WERI-Rb-1 (cell line): ENCODE measurements at regions not wholly inside any gene's neighbourhood (a gene's known extent, or its start where the extent isn't known, plus 50 kb on each side); places are given as distances from the start of the nearest gene placed in this dataset.
A peak's percentile ranks its signal among the peaks of the same experiment; 100 is the strongest.

Source experiments
- DNase-seq: peaks from one replicate; pipeline ENCODE4 v3.0.0-alpha.2; 2020
- H3K27ac ChIP-seq: fragments of 250-450 bp; sonication (Bioruptor Pico); 2 replicates; pipeline ENCODE4 v1.5.1; 2020; ENCODE audit warnings: mild to moderate bottlenecking, moderate library complexity
- H3K27me3 ChIP-seq: fragments of 250-450 bp; sonication (Bioruptor Pico); 2 replicates; pipeline ENCODE4 v1.5.1; 2021; ENCODE audit warnings: mild to moderate bottlenecking, low read depth, moderate library complexity; ENCODE audit not compliant: insufficient read depth, severe bottlenecking
- H3K36me3 ChIP-seq: fragments of 250-450 bp; sonication (Bioruptor Pico); 2 replicates; pipeline ENCODE4 v1.5.1; 2020; ENCODE audit warnings: mild to moderate bottlenecking, moderate library complexity
- H3K4me3 ChIP-seq: 2 replicates; pipeline ENCODE4 v1.5.1; 2011; ENCODE audit warnings: low read depth, mild to moderate bottlenecking, control low read depth, low read length
- H3K9me3 ChIP-seq: fragments of 250-450 bp; sonication (Bioruptor Pico); 2 replicates; pipeline ENCODE4 v1.5.1; 2021; ENCODE audit warnings: mild to moderate bottlenecking, moderate library complexity; ENCODE audit not compliant: severe bottlenecking
- TF ChIP-seq, protein P1 (sequence below): IDR thresholded peaks from 2 replicates; pipeline ENCODE4 v1.5.1; 2011; ENCODE audit warnings: low read depth, mild to moderate bottlenecking, control low read depth, inconsistent platforms, low read length

DNA sequence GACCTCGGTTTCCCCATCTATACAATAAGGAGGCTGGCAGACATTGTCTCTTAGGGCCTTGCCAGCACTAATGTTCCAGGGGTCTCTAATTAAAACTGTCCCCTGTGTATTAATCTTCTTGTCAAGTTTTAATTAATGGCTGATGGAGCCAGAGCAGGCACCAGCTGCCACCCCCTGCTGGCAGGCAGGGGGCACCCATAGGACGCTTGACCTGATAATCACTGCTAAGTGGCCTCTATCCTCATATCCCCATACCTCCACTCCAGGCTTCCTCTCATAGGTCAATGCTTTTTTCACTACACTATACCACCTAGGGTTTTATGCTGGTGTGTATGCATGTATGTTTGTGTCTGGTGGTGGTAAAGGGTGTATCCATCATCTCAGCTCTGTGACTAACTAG lies 89.4 kb downstream of the EFNB1 start:
- Histone ChIP-seq H3K36me3 (no peaks in the 10 kb centered on the region), H3K4me3 (no peak overlapping the region), H3K27ac (no peak overlapping the region), H3K27me3 (peaks cover 46% of the 10 kb centered on the region), H3K9me3 (no peaks in the 10 kb centered on the region)
- no peak for DNase-seq
- TF ChIP-seq, protein P1, sequence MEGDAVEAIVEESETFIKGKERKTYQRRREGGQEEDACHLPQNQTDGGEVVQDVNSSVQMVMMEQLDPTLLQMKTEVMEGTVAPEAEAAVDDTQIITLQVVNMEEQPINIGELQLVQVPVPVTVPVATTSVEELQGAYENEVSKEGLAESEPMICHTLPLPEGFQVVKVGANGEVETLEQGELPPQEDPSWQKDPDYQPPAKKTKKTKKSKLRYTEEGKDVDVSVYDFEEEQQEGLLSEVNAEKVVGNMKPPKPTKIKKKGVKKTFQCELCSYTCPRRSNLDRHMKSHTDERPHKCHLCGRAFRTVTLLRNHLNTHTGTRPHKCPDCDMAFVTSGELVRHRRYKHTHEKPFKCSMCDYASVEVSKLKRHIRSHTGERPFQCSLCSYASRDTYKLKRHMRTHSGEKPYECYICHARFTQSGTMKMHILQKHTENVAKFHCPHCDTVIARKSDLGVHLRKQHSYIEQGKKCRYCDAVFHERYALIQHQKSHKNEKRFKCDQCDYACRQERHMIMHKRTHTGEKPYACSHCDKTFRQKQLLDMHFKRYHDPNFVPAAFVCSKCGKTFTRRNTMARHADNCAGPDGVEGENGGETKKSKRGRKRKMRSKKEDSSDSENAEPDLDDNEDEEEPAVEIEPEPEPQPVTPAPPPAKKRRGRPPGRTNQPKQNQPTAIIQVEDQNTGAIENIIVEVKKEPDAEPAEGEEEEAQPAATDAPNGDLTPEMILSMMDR: no peak

DNA sequence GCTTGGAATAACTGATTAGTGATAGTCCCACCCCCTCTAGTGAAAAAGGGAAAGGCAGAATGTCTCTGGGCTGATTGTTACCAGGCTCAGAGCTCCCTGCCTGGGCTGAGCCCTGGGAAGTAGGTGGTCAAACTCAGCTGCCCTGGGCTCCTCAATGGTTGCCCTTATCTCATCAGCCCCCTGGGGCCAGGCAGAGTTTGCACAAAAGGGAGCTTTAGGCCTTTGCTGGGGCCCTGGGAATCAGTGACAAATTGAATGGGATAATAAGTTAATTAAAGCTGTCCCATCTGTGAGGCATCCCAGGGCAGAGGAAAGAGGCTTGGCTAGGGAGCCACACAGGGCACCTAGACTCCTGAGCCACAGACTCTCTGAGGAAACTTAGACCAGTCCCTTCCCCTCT lies 89.0 kb downstream of the EFNB1 start:
- TF ChIP-seq, protein P1: no peak
- H3K27me3 ChIP-seq: peaks cover 46% of the 10 kb centered on the region
- no peaks in the 10 kb centered on the region for H3K9me3 ChIP-seq
- H3K4me3 ChIP-seq: no peak overlapping the region
- no peaks in the 10 kb centered on the region for H3K36me3 ChIP-seq
- no peak overlapping the region for H3K27ac ChIP-seq
- DNase-seq: peak; percentile 34

DNA sequence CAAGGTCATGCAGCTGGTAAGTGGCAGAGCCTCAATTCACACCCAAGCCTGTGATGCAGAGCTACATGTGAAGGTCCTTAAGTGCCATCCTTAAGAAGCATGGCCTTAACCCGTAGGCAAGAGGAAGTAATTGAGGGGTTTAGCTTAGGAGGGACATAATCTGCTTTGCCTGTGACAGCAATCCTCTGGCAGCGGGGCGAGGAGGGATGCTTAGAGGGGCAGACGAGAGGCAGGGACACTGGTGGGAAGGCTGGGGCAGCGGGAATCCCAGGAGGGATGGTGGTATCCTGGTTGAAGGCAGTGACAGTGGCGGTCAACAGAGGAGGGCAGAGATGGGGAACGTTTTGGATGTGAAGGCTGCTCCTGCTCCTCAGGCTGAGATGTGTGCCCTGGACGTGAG lies 88.1 kb downstream of the EFNB1 start:
- peak; percentile 64 for DNase-seq

DNA sequence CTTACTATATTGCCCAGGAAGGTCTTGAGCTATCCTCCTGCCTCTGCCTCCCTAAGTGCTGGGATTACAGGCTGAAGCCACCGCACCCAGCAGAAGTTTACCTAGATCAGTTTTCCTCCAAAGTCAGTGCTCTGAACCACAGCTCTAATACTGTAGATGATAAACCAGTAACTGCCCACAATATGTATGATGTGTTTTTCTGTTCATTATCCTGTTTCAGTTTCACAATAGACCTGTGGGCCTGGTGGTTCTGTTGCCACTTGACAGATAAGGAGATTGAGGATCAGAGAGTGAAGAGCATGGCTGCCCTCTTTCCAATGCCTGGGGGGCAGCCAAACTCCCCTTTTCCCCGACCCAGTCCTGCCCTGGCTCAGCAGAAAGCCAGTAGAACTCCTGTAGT lies 87.0 kb downstream of the EFNB1 start:
- no peaks in the 10 kb centered on the region for H3K36me3 ChIP-seq
- H3K27me3 ChIP-seq: peaks cover 56% of the 10 kb centered on the region
- no peaks in the 10 kb centered on the region for H3K9me3 ChIP-seq
- no peak overlapping the region for H3K4me3 ChIP-seq
- DNase-seq: no peak
- TF ChIP-seq, protein P1: no peak
- H3K27ac ChIP-seq: no peak overlapping the region

More for the DNA sequence above, 88.1 kb downstream of the EFNB1 start:
- Histone ChIP-seq H3K36me3 (no peaks in the 10 kb centered on the region), H3K4me3 (no peak overlapping the region), H3K9me3 (no peaks in the 10 kb centered on the region), H3K27me3 (peaks cover 51% of the 10 kb centered on the region), H3K27ac (no peak overlapping the region)
- TF ChIP-seq, protein P1: no peak

DNA sequence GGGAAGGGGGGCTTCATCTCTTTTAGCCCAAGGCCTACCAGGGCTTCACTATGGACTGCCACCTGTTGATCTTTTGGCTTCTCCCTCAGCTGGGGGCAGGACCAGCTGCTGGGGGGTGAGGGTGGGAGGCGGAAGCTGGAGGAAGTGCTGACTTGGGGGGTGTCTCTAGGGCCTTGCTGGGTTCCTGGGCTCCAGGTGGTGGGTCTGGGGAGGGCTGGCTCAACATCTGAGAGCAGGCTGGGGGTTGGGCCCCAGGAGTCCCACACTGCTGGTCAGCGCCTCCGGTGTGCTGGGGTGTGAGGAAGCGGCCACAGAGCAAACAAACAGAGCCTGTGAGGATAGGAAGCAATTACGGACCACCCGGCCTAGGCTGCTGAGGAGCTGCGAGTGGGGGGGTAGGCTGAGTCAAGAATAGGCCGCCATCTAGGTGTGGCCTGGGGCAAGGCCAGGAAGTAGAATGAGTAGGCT lies 85.7 kb downstream of the EFNB1 start:
- Histone ChIP-seq H3K27me3 (peaks cover 52% of the 10 kb centered on the region), H3K9me3 (no peaks in the 10 kb centered on the region), H3K27ac (no peak overlapping the region), H3K36me3 (no peaks in the 10 kb centered on the region), H3K4me3 (no peak overlapping the region)
- DNase-seq: no peak
- TF ChIP-seq, protein P1: 0 out of 2 replicates have a peak, but pooled peaks have one; percentile 3

DNA sequence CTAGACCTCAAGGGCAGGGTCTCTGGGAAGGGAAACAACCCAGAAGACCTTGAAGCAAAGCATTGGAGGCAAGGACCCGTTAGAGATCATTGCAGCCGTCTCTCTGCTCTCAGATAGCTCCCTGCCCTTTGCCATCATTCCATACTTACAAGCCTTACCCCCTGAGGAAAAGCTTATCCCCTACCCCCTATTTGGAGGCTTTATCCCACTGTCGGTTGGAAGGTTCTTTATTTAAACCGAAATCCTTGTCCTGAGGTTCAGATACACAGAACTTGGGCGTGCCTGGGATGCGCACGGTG lies 84.4 kb downstream of the EFNB1 start:
- Histone ChIP-seq H3K9me3 (no peaks in the 10 kb centered on the region), H3K36me3 (no peaks in the 10 kb centered on the region), H3K27me3 (peaks cover 43% of the 10 kb centered on the region), H3K4me3 (no peak overlapping the region), H3K27ac (no peak overlapping the region)
- TF ChIP-seq, protein P1: no peak
- DNase-seq: no peak
